ENCODE measurements at regions not wholly inside any gene's neighbourhood (a gene's known extent, or its start where the extent isn't known, plus 50 kb on each side); places are given as distances from the start of the nearest gene placed in this dataset.

- Histone ChIP-seq H3K27ac (ENCODE audit: low read depth in 2 of 2, low read length in 1 of 2) (no peak overlapping the region), H3F3A (replicated peaks; ENCODE audit: insufficient read depth) (no peaks in the 10 kb centered on the region), H3K4me2 (no peak overlapping the region), H3K4me1 (ENCODE audit: control insufficient read depth in 1 of 2, insufficient read depth in 2 of 2, low read depth in 1 of 2, low read length in 1 of 2) (no peaks in the 10 kb centered on the region), H3K4me3 (ENCODE audit: low read depth in 2 of 2, low read length in 1 of 2) (no peak overlapping the region), H2AFZ (ENCODE audit: low read depth) (no peak overlapping the region), H3K36me3 (replicated peaks in 1 of 2; ENCODE audit: control insufficient read depth in 1 of 2, insufficient read depth in 2 of 2, low read length in 1 of 2) (no peaks in the 10 kb centered on the region), H3K79me2 (ENCODE audit: insufficient read depth) (no peaks in the 10 kb centered on the region), H3K9me2 (no peaks in the 10 kb centered on the region), H3K27me3 (ENCODE audit: insufficient read depth) (no peaks in the 10 kb centered on the region), H3K9ac (no peak overlapping the region), H4K20me1 (ENCODE audit: insufficient read depth) (no peaks in the 10 kb centered on the region), H3K9me3 (no peaks in the 10 kb centered on the region)
- DNase-seq, result no peak
- ChIA-PET POLR2A (no interaction called here), CTCF (no interaction called here)
- 1% methylated on average over 2 of the region's 2 CpGs for WGBS (ENCODE audit: low lambda C conversion rate)
- TF ChIP-seq EZH2phosphoT487 (IDR thresholded peaks at IDR 0.05; ENCODE audit: borderline replicate concordance, low read depth) (no peak), FOSL2 (IDR thresholded peaks at IDR 0.05; ENCODE audit: borderline replicate concordance, low read depth) (no peak), RAD21 (IDR thresholded peaks at IDR 0.05; ENCODE audit: low read length) (no peak), USF2 (IDR thresholded peaks at IDR 0.05; ENCODE audit: borderline replicate concordance, low read depth, low read length) (no peak), RCOR1 (IDR thresholded peaks at IDR 0.05; ENCODE audit: low read length) (no peak), NRF1 (IDR thresholded peaks at IDR 0.05; ENCODE audit: low read depth, low read length) (no peak), FOXM1 (IDR thresholded peaks at IDR 0.05; ENCODE audit: low read depth) (no peak), EP300 (IDR thresholded peaks at IDR 0.05; ENCODE audit: borderline replicate concordance in 1 of 2, low read depth in 1 of 2, low read length in 1 of 2) (no peak), RXRA (IDR thresholded peaks at IDR 0.05; ENCODE audit: borderline replicate concordance, low read depth) (no peak), MXI1 (IDR thresholded peaks at IDR 0.05; ENCODE audit: low read depth, low read length) (no peak)
Observed at GRCh38 chr4:18894928-18895327, 873.4 kb upstream of the LCORL start.

- Histone ChIP-seq H3K27ac (ENCODE audit: low read depth in 2 of 2, low read length in 1 of 2) (peak overlapping the region; percentile 46 to 57; a peak in 3 of 4 replicates), H3F3A (replicated peaks; ENCODE audit: insufficient read depth) (no peaks in the 10 kb centered on the region), H3K9me2 (no peaks in the 10 kb centered on the region), H4K20me1 (ENCODE audit: insufficient read depth) (no peaks in the 10 kb centered on the region), H3K4me2 (0 out of 2 replicates have a peak overlapping the region, but pooled peaks have one; percentile 30), H3K9ac (no peak overlapping the region), H3K36me3 (replicated peaks in 1 of 2; ENCODE audit: control insufficient read depth in 1 of 2, insufficient read depth in 2 of 2, low read length in 1 of 2) (no peaks in the 10 kb centered on the region), H3K4me3 (ENCODE audit: low read depth in 2 of 2, low read length in 1 of 2) (no peak overlapping the region), H3K27me3 (ENCODE audit: insufficient read depth) (no peaks in the 10 kb centered on the region), H2AFZ (ENCODE audit: low read depth) (peak overlapping the region; percentile 95), H3K79me2 (ENCODE audit: insufficient read depth) (no peaks in the 10 kb centered on the region), H3K9me3 (no peaks in the 10 kb centered on the region), H3K4me1 (ENCODE audit: control insufficient read depth in 1 of 2, insufficient read depth in 2 of 2, low read depth in 1 of 2, low read length in 1 of 2) (peaks cover 0 to 5% of the 10 kb centered on the region in 2 experiments; a peak in 1 of 4 replicates)
- 38% methylated on average over 3 of the region's 3 CpGs for WGBS (ENCODE audit: low lambda C conversion rate)
- DNase-seq, result no peak
- ChIA-PET CTCF (no interaction called here), POLR2A (no interaction called here)
- no peak for TF ChIP-seq CTCF (IDR thresholded peaks at IDR 0.05)
- TF ChIP-seq MAX (IDR thresholded peaks at IDR 0.05; ENCODE audit: low read depth), result no peak
- no peak for TF ChIP-seq FOXJ3 (CRISPR knock-in tag; IDR thresholded peaks at IDR 0.05)
- no peak for TF ChIP-seq EZH2phosphoT487 (IDR thresholded peaks at IDR 0.05; ENCODE audit: borderline replicate concordance, low read depth)
- TF ChIP-seq ELF1 (IDR thresholded peaks at IDR 0.05), result no peak
- TF ChIP-seq MEF2A (IDR thresholded peaks at IDR 0.05; ENCODE audit: borderline replicate concordance, low read depth), result no peak
- TF ChIP-seq EP300 (IDR thresholded peaks at IDR 0.05; ENCODE audit: borderline replicate concordance in 1 of 2, low read depth in 1 of 2, low read length in 1 of 2), result 0 out of 4 replicates have a peak, but pooled peaks of 1 of the 2 experiments have one; percentile 27
- no peak for TF ChIP-seq RFX5 (IDR thresholded peaks at IDR 0.05; ENCODE audit: low read length)
- no peak for TF ChIP-seq RAD21 (IDR thresholded peaks at IDR 0.05; ENCODE audit: low read length)
- no peak for TF ChIP-seq POLR2AphosphoS5 (IDR thresholded peaks at IDR 0.05; ENCODE audit: low read depth, low read length)
- peak; percentile 79; the same call in 1 of the 2 replicates for TF ChIP-seq TEAD4 (IDR thresholded peaks at IDR 0.05; ENCODE audit: borderline replicate concordance, insufficient read depth)
- no peak for TF ChIP-seq REST (IDR thresholded peaks at IDR 0.05; ENCODE audit: low read depth, low read length)
- TF ChIP-seq JUND (IDR thresholded peaks at IDR 0.05), result peak; percentile 50
- TF ChIP-seq NFIC (IDR thresholded peaks at IDR 0.05; ENCODE audit: borderline replicate concordance), result 0 out of 2 replicates have a peak, but pooled peaks have one; percentile 6
- no peak for TF ChIP-seq GABPA (IDR thresholded peaks at IDR 0.05; ENCODE audit: low read depth)
- no peak for TF ChIP-seq GATA2 (CRISPR knock-in tag; IDR thresholded peaks at IDR 0.05)
- 0 out of 2 replicates have a peak, but pooled peaks have one; percentile 19 for TF ChIP-seq TCF12 (IDR thresholded peaks at IDR 0.05)
- 0 out of 2 replicates have a peak, but pooled peaks have one; percentile 7 for TF ChIP-seq FOSL2 (IDR thresholded peaks at IDR 0.05; ENCODE audit: borderline replicate concordance, low read depth)
Observed at GRCh38 chr4:18882468-18882867, 860.9 kb upstream of the LCORL start.

Measured in SK-N-SH (cell line).